ENCODE measurements at regions not wholly inside any gene's neighbourhood (a gene's known extent, or its start where the extent isn't known, plus 50 kb on each side); places are given as distances from the start of the nearest gene placed in this dataset.
A peak's percentile ranks its signal among the peaks of the same experiment; 100 is the strongest.

GRCh38 chr1:243924588-243925349, 74.7 kb upstream of the AKT3 start:
- Mint-ChIP-seq H3K27ac (ENCODE audit: unreplicated experiment) (peak overlapping the region; percentile 90), H3K4me3 (ENCODE audit: unreplicated experiment) (no peak overlapping the region), H3K9me3 (ENCODE audit: unreplicated experiment) (no peaks in the 10 kb centered on the region), H3K4me1 (ENCODE audit: unreplicated experiment) (peaks cover 17% of the 10 kb centered on the region), H3K27me3 (ENCODE audit: unreplicated experiment) (peaks cover 4% of the 10 kb centered on the region), H3K36me3 (ENCODE audit: low read depth, unreplicated experiment) (no peaks in the 10 kb centered on the region)
- TF ChIP-seq, protein P1, sequence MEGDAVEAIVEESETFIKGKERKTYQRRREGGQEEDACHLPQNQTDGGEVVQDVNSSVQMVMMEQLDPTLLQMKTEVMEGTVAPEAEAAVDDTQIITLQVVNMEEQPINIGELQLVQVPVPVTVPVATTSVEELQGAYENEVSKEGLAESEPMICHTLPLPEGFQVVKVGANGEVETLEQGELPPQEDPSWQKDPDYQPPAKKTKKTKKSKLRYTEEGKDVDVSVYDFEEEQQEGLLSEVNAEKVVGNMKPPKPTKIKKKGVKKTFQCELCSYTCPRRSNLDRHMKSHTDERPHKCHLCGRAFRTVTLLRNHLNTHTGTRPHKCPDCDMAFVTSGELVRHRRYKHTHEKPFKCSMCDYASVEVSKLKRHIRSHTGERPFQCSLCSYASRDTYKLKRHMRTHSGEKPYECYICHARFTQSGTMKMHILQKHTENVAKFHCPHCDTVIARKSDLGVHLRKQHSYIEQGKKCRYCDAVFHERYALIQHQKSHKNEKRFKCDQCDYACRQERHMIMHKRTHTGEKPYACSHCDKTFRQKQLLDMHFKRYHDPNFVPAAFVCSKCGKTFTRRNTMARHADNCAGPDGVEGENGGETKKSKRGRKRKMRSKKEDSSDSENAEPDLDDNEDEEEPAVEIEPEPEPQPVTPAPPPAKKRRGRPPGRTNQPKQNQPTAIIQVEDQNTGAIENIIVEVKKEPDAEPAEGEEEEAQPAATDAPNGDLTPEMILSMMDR (IDR thresholded peaks at IDR 0.05; ENCODE audit: unreplicated experiment): no peak
- DNase-seq (ENCODE audit: low spot score): no peak

GRCh38 chr1:243924188-243924587, 74.1 kb upstream of the AKT3 start:
- Mint-ChIP-seq H3K36me3 (ENCODE audit: low read depth, unreplicated experiment) (no peaks in the 10 kb centered on the region), H3K27me3 (ENCODE audit: unreplicated experiment) (peaks cover 4% of the 10 kb centered on the region), H3K9me3 (ENCODE audit: unreplicated experiment) (no peaks in the 10 kb centered on the region), H3K27ac (ENCODE audit: unreplicated experiment) (no peak overlapping the region), H3K4me3 (ENCODE audit: unreplicated experiment) (no peak overlapping the region), H3K4me1 (ENCODE audit: unreplicated experiment) (peaks cover 17% of the 10 kb centered on the region)
- TF ChIP-seq, protein P1 (IDR thresholded peaks at IDR 0.05; ENCODE audit: unreplicated experiment): no peak
- no peak for DNase-seq (ENCODE audit: low spot score)

DNA sequence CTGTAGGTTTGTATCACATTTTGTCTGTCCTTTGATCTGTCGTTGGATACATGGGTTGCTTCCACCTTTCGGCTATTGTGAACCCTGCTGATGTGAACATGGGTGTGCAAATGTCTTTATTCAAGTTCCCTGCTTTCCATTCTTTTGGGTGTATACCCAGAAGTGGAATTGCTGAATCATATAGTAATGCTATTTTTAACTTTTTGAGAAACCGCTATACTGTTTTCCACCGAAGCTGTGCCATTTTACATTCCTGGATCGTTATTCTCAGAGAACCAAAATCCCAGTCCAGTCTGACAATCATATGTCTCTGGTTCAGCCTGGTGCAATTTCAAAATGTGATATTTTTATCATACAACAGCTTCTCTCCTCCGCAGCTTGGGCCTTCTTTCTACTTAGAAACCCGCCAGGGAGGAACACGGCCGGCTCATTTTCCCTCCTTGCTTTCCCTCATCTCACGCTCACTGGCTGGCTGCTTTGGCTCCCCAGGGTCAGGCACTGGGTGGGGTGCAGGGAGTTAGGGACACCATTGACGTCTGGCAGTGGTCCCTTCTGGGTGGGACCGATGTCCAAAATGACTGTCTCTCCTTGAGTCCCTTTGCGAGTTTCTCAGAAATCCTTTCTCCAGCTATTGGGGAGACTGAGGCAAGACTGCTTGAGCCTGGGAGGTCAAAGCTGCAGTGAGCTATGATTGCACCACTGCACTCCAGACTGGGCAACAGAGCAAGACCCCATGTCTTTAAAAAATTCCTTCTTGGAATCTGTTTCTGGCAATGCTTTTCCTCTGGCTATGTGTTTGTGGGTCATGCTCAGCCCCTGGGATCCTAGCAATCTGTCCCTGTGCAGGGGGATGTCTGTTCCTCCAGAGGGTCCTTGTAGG, 73.5 kb upstream of the AKT3 start:
- Mint-ChIP-seq H3K36me3 (ENCODE audit: low read depth, unreplicated experiment) (no peaks in the 10 kb centered on the region), H3K9me3 (ENCODE audit: unreplicated experiment) (no peaks in the 10 kb centered on the region), H3K4me1 (ENCODE audit: unreplicated experiment) (peaks cover 17% of the 10 kb centered on the region), H3K27ac (ENCODE audit: unreplicated experiment) (no peak overlapping the region), H3K4me3 (ENCODE audit: unreplicated experiment) (no peak overlapping the region), H3K27me3 (ENCODE audit: unreplicated experiment) (peaks cover 4% of the 10 kb centered on the region)
- TF ChIP-seq, protein P1 (IDR thresholded peaks at IDR 0.05; ENCODE audit: unreplicated experiment): no peak
- no peak for DNase-seq (ENCODE audit: low spot score)

DNA sequence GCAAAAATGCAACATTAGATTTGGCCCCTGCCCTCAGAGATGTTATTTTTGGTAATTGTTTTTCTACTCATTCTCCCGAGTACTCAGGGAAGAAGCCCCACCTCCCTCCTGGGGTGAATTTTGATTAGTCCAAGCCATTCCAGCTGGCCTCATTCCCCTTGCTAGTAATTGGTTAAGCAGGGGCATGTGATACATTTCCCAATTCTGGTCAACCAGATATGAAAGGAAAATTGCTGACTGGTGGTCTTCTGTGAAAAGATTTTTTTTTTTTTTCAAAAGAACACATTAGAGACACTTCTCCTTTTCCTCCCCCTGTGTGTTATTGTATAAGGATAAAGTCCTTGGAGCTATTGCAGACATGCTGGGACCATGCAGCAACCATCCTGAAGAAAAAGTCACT, 71.1 kb upstream of the AKT3 start:
- no peaks in the 10 kb centered on the region for H3K9me3 Mint-ChIP-seq (ENCODE audit: unreplicated experiment)

More for the DNA sequence above, 71.1 kb upstream of the AKT3 start:
- H3K27ac Mint-ChIP-seq (ENCODE audit: unreplicated experiment): no peak overlapping the region
- H3K4me1 Mint-ChIP-seq (ENCODE audit: unreplicated experiment): peaks cover 23% of the 10 kb centered on the region
- TF ChIP-seq, protein P1 (IDR thresholded peaks at IDR 0.05; ENCODE audit: unreplicated experiment): no peak
- no peaks in the 10 kb centered on the region for H3K36me3 Mint-ChIP-seq (ENCODE audit: low read depth, unreplicated experiment)
- H3K27me3 Mint-ChIP-seq (ENCODE audit: unreplicated experiment): peaks cover 21% of the 10 kb centered on the region
- no peak for DNase-seq (ENCODE audit: low spot score)
- H3K4me3 Mint-ChIP-seq (ENCODE audit: unreplicated experiment): no peak overlapping the region
